ENCODE measurements at regions not wholly inside any gene's neighbourhood (a gene's known extent, or its start where the extent isn't known, plus 50 kb on each side); places are given as distances from the start of the nearest gene placed in this dataset.
A peak's percentile ranks its signal among the peaks of the same experiment; 100 is the strongest.
"Not testable (repeated sequence)": the region's sequence is repeated elsewhere in the genome, so short reads cannot be mapped to it uniquely, and the experiment has no call there.

GRCh38 chr21:14321042-14321441 lies 61.9 kb downstream of the HSPA13 start:
- no peak for DNase-seq

GRCh38 chr21:14319805-14320204 lies 63.1 kb downstream of the HSPA13 start:
- DNase-seq, result no peak

- no peak for DNase-seq
Observed at GRCh38 chr21:14318578-14318977, 64.4 kb downstream of the HSPA13 start.

- no peak for DNase-seq
Observed at GRCh38 chr21:14317507-14317906, 65.4 kb downstream of the HSPA13 start.

- DNase-seq, result no peak
Observed at GRCh38 chr21:14313300-14313699, 69.6 kb downstream of the HSPA13 start.

GRCh38 chr21:14312871-14313270 lies 70.1 kb downstream of the HSPA13 start:
- DNase-seq, result no peak

GRCh38 chr21:14308234-14308633 lies 74.7 kb downstream of the HSPA13 start:
- DNase-seq, result no peak

GRCh38 chr21:14306126-14306907 lies 76.6 kb downstream of the HSPA13 start:
- DNase-seq, result peak in 1 of 5 experiments; percentile 6

- no peak for DNase-seq
Observed at GRCh38 chr21:14303731-14304488, 79.0 kb downstream of the HSPA13 start.

GRCh38 chr21:14300074-14300473 lies 82.9 kb downstream of the HSPA13 start:
- no peak for DNase-seq

GRCh38 chr21:14290576-14290975 lies 74.6 kb downstream of the RBM11 start:
- no peak for DNase-seq

GRCh38 chr21:14288922-14289321 lies 73.0 kb downstream of the RBM11 start:
- no peak for DNase-seq

- DNase-seq, result no peak
Observed at GRCh38 chr21:14285147-14285761, 69.3 kb downstream of the RBM11 start.

- DNase-seq, result no peak
Observed at GRCh38 chr21:14284481-14284880, 68.5 kb downstream of the RBM11 start.

GRCh38 chr21:14281188-14281900 lies 65.4 kb downstream of the RBM11 start:
- not testable (repeated sequence) for DNase-seq

Data from T-helper 2 cell (primary cell).